GM21381 (cell line): ENCODE measurements at regions not wholly inside any gene's neighbourhood (a gene's known extent, or its start where the extent isn't known, plus 50 kb on each side); places are given as distances from the start of the nearest gene placed in this dataset.

Experiments used
- ATAC-seq: cut with Tn5 transposase; IDR thresholded peaks from one replicate; pipeline ENCODE4 v1.9.1; 2021; ENCODE audit warnings: mild to moderate bottlenecking, moderate library complexity; ENCODE audit not compliant: unreplicated experiment

GRCh38 chr7:130925136-130925794, 191.3 kb upstream of the KLF14 start:
- no peak for ATAC-seq

- ATAC-seq, result no peak
These were observed 192.1 kb upstream of the KLF14 start for GRCh38 chr7:130926001-130926691.

- ATAC-seq, result no peak
These were observed 193.1 kb upstream of the KLF14 start for GRCh38 chr7:130927062-130927461.

GRCh38 chr7:130927564-130927963, 193.6 kb upstream of the KLF14 start:
- ATAC-seq, result no peak

- ATAC-seq, result no peak
These were observed 196.1 kb upstream of the KLF14 start for GRCh38 chr7:130929896-130930659.

GRCh38 chr7:130930681-130931080, 196.7 kb upstream of the KLF14 start:
- ATAC-seq, result no peak

- no peak for ATAC-seq
These were observed 197.4 kb upstream of the KLF14 start for GRCh38 chr7:130931423-130931822.

GRCh38 chr7:130932088-130932487, 198.1 kb upstream of the KLF14 start:
- no peak for ATAC-seq

GRCh38 chr7:130932667-130933432, 198.8 kb upstream of the KLF14 start:
- no peak for ATAC-seq

- ATAC-seq, result no peak
These were observed 199.9 kb upstream of the KLF14 start for GRCh38 chr7:130933919-130934318.

GRCh38 chr7:130935564-130936157, 201.7 kb upstream of the KLF14 start:
- no peak for ATAC-seq

- ATAC-seq, result no peak
These were observed 202.4 kb upstream of the KLF14 start for GRCh38 chr7:130936202-130936931.

- no peak for ATAC-seq
These were observed 203.0 kb upstream of the KLF14 start for GRCh38 chr7:130937016-130937415.

- ATAC-seq, result no peak
These were observed 203.8 kb upstream of the KLF14 start for GRCh38 chr7:130937830-130938229.

GRCh38 chr7:130938661-130939060, 204.7 kb upstream of the KLF14 start:
- ATAC-seq, result no peak

- ATAC-seq, result no peak
These were observed 205.5 kb upstream of the KLF14 start for GRCh38 chr7:130939321-130940095.

- ATAC-seq, result no peak
These were observed 206.3 kb upstream of the KLF14 start for GRCh38 chr7:130940326-130940725.

GRCh38 chr7:130940907-130941306, 206.9 kb upstream of the KLF14 start:
- no peak for ATAC-seq
